ENCODE measurements at regions not wholly inside any gene's neighbourhood (a gene's known extent, or its start where the extent isn't known, plus 50 kb on each side); places are given as distances from the start of the nearest gene placed in this dataset.

- no peak for TF ChIP-seq POLR2A (IDR thresholded peaks at IDR 0.05; ENCODE audit: extremely low read depth, insufficient read length)
- no peak for TF ChIP-seq CTCF (IDR thresholded peaks at IDR 0.05; ENCODE audit: low read depth, low read length)
Measured at GRCh38 chr5:57408285-57408684, 74.3 kb downstream of the ACTBL2 start.

Data from NB4 (cell line).